SH-SY5Y (cell line): ENCODE measurements at regions not wholly inside any gene's neighbourhood (a gene's known extent, or its start where the extent isn't known, plus 50 kb on each side); places are given as distances from the start of the nearest gene placed in this dataset.

Experiments
- GATA2 ChIP-seq: IDR thresholded peaks from 2 replicates; pipeline ENCODE4 v1.6.1; 2011; ENCODE audit warnings: mild to moderate bottlenecking, low read depth, low read length
- GATA3 ChIP-seq: IDR thresholded peaks from 2 replicates; pipeline ENCODE4 v1.6.1; 2011; ENCODE audit warnings: low read depth, mild to moderate bottlenecking, low read length, moderate library complexity

DNA sequence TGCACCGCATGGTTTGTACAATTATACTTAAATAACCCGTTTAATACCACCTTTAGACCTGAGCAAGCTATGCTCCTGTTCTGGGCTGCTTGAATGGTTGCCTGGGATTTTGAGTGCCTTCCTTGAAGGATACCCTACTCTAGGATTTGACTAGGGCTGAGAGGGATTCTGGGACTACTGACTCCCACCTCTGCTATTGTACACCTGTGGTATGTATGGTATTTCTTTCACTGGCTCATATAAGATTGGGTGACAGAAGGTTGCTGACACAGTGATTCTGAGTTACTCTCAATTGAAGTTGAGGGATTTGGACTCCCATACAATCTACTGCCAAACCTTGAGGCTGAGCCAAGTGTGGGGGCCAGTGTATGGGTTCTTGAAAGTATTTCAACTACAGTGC is 494.4 kb upstream of the SEMA3D start:
- TF ChIP-seq GATA2 = no peak
- no peak for TF ChIP-seq GATA3
